M059J (cell line): ENCODE measurements at regions not wholly inside any gene's neighbourhood (a gene's known extent, or its start where the extent isn't known, plus 50 kb on each side); places are given as distances from the start of the nearest gene placed in this dataset.
A peak's percentile ranks its signal among the peaks of the same experiment; 100 is the strongest.

ENCODE experiments used
- DNase-seq: peaks from one replicate; pipeline ENCODE4 v3.0.0-alpha.2; 2012; ENCODE audit warnings: low read depth

GRCh38 chr3:124599779-124600693 is 130.2 kb upstream of the UMPS start:
- DNase-seq, result peak; percentile 92

- peak; percentile 54 for DNase-seq
Observed at GRCh38 chr3:124600765-124601164, 129.5 kb upstream of the UMPS start.

GRCh38 chr3:124601190-124601589 is 129.1 kb upstream of the UMPS start:
- DNase-seq, result peak; percentile 51

GRCh38 chr3:124602980-124603627 is 127.1 kb upstream of the UMPS start:
- DNase-seq, result no peak

GRCh38 chr3:124605781-124606579 is 124.3 kb upstream of the UMPS start:
- DNase-seq, result no peak

- DNase-seq, result peak; percentile 63
Observed at GRCh38 chr3:124607163-124607562, 123.1 kb upstream of the UMPS start.

- DNase-seq, result no peak
Observed at GRCh38 chr3:124609402-124609801, 120.8 kb upstream of the UMPS start.

GRCh38 chr3:124610130-124610529 is 120.1 kb upstream of the UMPS start:
- DNase-seq, result no peak

GRCh38 chr3:124611520-124611919 is 118.7 kb upstream of the UMPS start:
- no peak for DNase-seq

- DNase-seq, result no peak
Observed at GRCh38 chr3:124615896-124616543, 114.2 kb upstream of the UMPS start.

GRCh38 chr3:124617177-124617576 is 113.1 kb upstream of the UMPS start:
- DNase-seq, result no peak

GRCh38 chr3:124619887-124620599 is 110.2 kb upstream of the UMPS start:
- DNase-seq, result no peak

GRCh38 chr3:124620600-124621063 is 109.6 kb upstream of the UMPS start:
- peak; percentile 68 for DNase-seq

GRCh38 chr3:124621498-124621897 is 108.8 kb upstream of the UMPS start:
- no peak for DNase-seq

GRCh38 chr3:124625074-124625473 is 105.2 kb upstream of the UMPS start:
- no peak for DNase-seq

- peak; percentile 50 for DNase-seq
Observed at GRCh38 chr3:124627501-124627908, 102.7 kb upstream of the UMPS start.

- no peak for DNase-seq
Observed at GRCh38 chr3:124628863-124629262, 101.4 kb upstream of the UMPS start.

- no peak for DNase-seq
Observed at GRCh38 chr3:124629497-124629896, 100.8 kb upstream of the UMPS start.

GRCh38 chr3:124630960-124631359 is 99.3 kb upstream of the UMPS start:
- no peak for DNase-seq

- DNase-seq, result no peak
Observed at GRCh38 chr3:124631727-124632126, 98.5 kb upstream of the UMPS start.

GRCh38 chr3:124632566-124633140 is 97.6 kb upstream of the UMPS start:
- DNase-seq, result no peak
